WTC11 (cell line): ENCODE measurements at regions not wholly inside any gene's neighbourhood (a gene's known extent, or its start where the extent isn't known, plus 50 kb on each side); places are given as distances from the start of the nearest gene placed in this dataset.
"Not testable (repeated sequence)": the region's sequence is repeated elsewhere in the genome, so short reads cannot be mapped to it uniquely, and the experiment has no call there.

Source experiments
- ATAC-seq: fragments of 200-7000 bp; cut with Tn5 transposase; 2 replicates; pipeline ENCODE4 v1.10.0; 2021; ENCODE audit warnings: mild to moderate bottlenecking, moderate library complexity
- CTCF ChIA-PET: fragments of 300-600 bp; sonication (Branson Sonifier 250); formaldehyde crosslinking; loops from one replicate; lab custom pipeline; 2021; ENCODE audit warnings: antibody characterized with exemption; lab: Charles Lee
- POLR2A ChIA-PET: fragments of 350-600 bp; sonication (Branson Sonifier 250); formaldehyde crosslinking; loops from one replicate; lab custom pipeline; 2021; ENCODE audit warnings: antibody characterized with exemption; lab: Charles Lee
- DNase-seq: peaks from one replicate; pipeline ENCODE4 v3.0.0; 2021; ENCODE audit warnings: low spot score
- H3K27ac Mint-ChIP-seq: 2 replicates; pipeline ENCODE4 v1.8.0; 2021; ENCODE audit warnings: mixed read lengths
- H3K27me3 Mint-ChIP-seq: 2 replicates; pipeline ENCODE4 v1.8.0; 2021; ENCODE audit warnings: low read depth, mild to moderate bottlenecking, moderate library complexity, mixed read lengths
- H3K36me3 Mint-ChIP-seq: 2 replicates; pipeline ENCODE4 v1.8.0; 2021; ENCODE audit warnings: mixed read lengths
- H3K4me1 Mint-ChIP-seq: 2 replicates; pipeline ENCODE4 v1.8.0; 2022; ENCODE audit warnings: mixed read lengths
- H3K4me3 Mint-ChIP-seq: 2 replicates; pipeline ENCODE4 v1.8.0; 2021; ENCODE audit warnings: mild to moderate bottlenecking, moderate library complexity, mixed read lengths
- H3K9me3 Mint-ChIP-seq: 2 replicates; pipeline ENCODE4 v1.8.0; 2021; ENCODE audit warnings: mixed read lengths
- ATF1 ChIP-seq: sonication (generic); formaldehyde crosslinking; IDR thresholded peaks from 2 replicates; pipeline ENCODE4 v1.8.1; 2023; ENCODE audit warnings: mild to moderate bottlenecking, moderate library complexity, missing genetic modification reagents
- ESRRA ChIP-seq: sonication (generic); formaldehyde crosslinking; IDR thresholded peaks from 2 replicates; pipeline ENCODE4 v1.8.1; 2022; ENCODE audit warnings: mild to moderate bottlenecking, missing genetic modification reagents, borderline replicate concordance
- FOXJ3 ChIP-seq: sonication (generic); formaldehyde crosslinking; IDR thresholded peaks from 2 replicates; pipeline ENCODE4 v1.9.0; 2021; ENCODE audit warnings: missing genetic modification reagents, mild to moderate bottlenecking, borderline replicate concordance
- GTF2I ChIP-seq: fragments of 250-450 bp; sonication (Bioruptor Pico); conservative IDR thresholded peaks from 2 replicates; pipeline ENCODE4 v1.4.0; 2021; ENCODE audit warnings: mild to moderate bottlenecking
- JUN ChIP-seq: sonication (generic); formaldehyde crosslinking; IDR thresholded peaks from 2 replicates; pipeline ENCODE4 v1.8.0; 2023; ENCODE audit warnings: mild to moderate bottlenecking, missing genetic modification reagents
- MYBL2 ChIP-seq: sonication (generic); formaldehyde crosslinking; IDR thresholded peaks from 2 replicates; pipeline ENCODE4 v1.8.1; 2023; ENCODE audit warnings: mild to moderate bottlenecking, moderate library complexity, missing genetic modification reagents
- NR1H2 ChIP-seq: sonication (generic); formaldehyde crosslinking; IDR thresholded peaks from 2 replicates; pipeline ENCODE4 v1.9.0; 2021; ENCODE audit warnings: mild to moderate bottlenecking, moderate library complexity, missing genetic modification reagents
- OVOL2 ChIP-seq: fragments of 250-450 bp; sonication (Bioruptor Pico); IDR thresholded peaks from 2 replicates; pipeline ENCODE4 v1.9.0; 2021; ENCODE audit warnings: mild to moderate bottlenecking, borderline replicate concordance
- RORB ChIP-seq: fragments of 250-450 bp; sonication (Bioruptor Pico); IDR thresholded peaks from 2 replicates; pipeline ENCODE4 v1.9.0; 2021; ENCODE audit warnings: mild to moderate bottlenecking
- SMAD4 ChIP-seq: sonication (generic); formaldehyde crosslinking; IDR thresholded peaks from 2 replicates; pipeline ENCODE4 v1.8.0; 2022; ENCODE audit warnings: mild to moderate bottlenecking, missing genetic modification reagents
- TP53 ChIP-seq: sonication (generic); formaldehyde crosslinking; IDR thresholded peaks from 2 replicates; pipeline ENCODE4 v1.8.1; 2023; ENCODE audit warnings: mild to moderate bottlenecking, missing genetic modification reagents
- ZBTB21 ChIP-seq: sonication (generic); formaldehyde crosslinking; IDR thresholded peaks from 2 replicates; pipeline ENCODE4 v1.8.1; 2023; ENCODE audit warnings: mild to moderate bottlenecking, missing genetic modification reagents, borderline replicate concordance
- ZMAT4 ChIP-seq: fragments of 250-450 bp; sonication (Bioruptor Pico); IDR thresholded peaks from 2 replicates; pipeline ENCODE4 v1.9.0; 2021; ENCODE audit warnings: mild to moderate bottlenecking
- ZNF317 ChIP-seq: sonication (generic); formaldehyde crosslinking; IDR thresholded peaks from 2 replicates; pipeline ENCODE4 v1.8.1; 2023; ENCODE audit warnings: low read depth, mild to moderate bottlenecking, moderate library complexity, missing genetic modification reagents, borderline replicate concordance
- ZNF396 ChIP-seq: fragments of 250-450 bp; sonication (Bioruptor Pico); IDR thresholded peaks from 2 replicates; pipeline ENCODE4 v1.8.0; 2021; ENCODE audit warnings: mild to moderate bottlenecking, moderate library complexity, borderline replicate concordance
- ZNF423 ChIP-seq: fragments of 250-450 bp; sonication (Bioruptor Pico); IDR thresholded peaks from 2 replicates; pipeline ENCODE4 v2.1.2; 2022; ENCODE audit warnings: mild to moderate bottlenecking, moderate library complexity
- ZNF671 ChIP-seq: fragments of 250-450 bp; sonication (Bioruptor Pico); IDR thresholded peaks from 2 replicates; pipeline ENCODE4 v1.8.0; 2021; ENCODE audit warnings: mild to moderate bottlenecking
- TF ChIP-seq, protein P1 (sequence below): sonication (generic); formaldehyde crosslinking; IDR thresholded peaks from 2 replicates; pipeline ENCODE4 v1.8.0; 2023; ENCODE audit warnings: missing genetic modification reagents, mild to moderate bottlenecking, borderline replicate concordance
- TF ChIP-seq, protein P2 (sequence below): sonication (generic); formaldehyde crosslinking; IDR thresholded peaks from 2 replicates; pipeline ENCODE4 v1.8.0; 2022; ENCODE audit warnings: mild to moderate bottlenecking, missing genetic modification reagents
- TF ChIP-seq, protein P3 (sequence below): sonication (generic); formaldehyde crosslinking; IDR thresholded peaks from 2 replicates; pipeline ENCODE4 v1.8.1; 2023; ENCODE audit warnings: mild to moderate bottlenecking, missing genetic modification reagents, moderate library complexity

GRCh38 chr16:59826767-59827166 lies 1092.7 kb upstream of the GOT2 start (continued):
- no peak for TF ChIP-seq ZMAT4 (CRISPR knock-in tag)
- no peak for TF ChIP-seq ZNF396
- TF ChIP-seq, protein P1, sequence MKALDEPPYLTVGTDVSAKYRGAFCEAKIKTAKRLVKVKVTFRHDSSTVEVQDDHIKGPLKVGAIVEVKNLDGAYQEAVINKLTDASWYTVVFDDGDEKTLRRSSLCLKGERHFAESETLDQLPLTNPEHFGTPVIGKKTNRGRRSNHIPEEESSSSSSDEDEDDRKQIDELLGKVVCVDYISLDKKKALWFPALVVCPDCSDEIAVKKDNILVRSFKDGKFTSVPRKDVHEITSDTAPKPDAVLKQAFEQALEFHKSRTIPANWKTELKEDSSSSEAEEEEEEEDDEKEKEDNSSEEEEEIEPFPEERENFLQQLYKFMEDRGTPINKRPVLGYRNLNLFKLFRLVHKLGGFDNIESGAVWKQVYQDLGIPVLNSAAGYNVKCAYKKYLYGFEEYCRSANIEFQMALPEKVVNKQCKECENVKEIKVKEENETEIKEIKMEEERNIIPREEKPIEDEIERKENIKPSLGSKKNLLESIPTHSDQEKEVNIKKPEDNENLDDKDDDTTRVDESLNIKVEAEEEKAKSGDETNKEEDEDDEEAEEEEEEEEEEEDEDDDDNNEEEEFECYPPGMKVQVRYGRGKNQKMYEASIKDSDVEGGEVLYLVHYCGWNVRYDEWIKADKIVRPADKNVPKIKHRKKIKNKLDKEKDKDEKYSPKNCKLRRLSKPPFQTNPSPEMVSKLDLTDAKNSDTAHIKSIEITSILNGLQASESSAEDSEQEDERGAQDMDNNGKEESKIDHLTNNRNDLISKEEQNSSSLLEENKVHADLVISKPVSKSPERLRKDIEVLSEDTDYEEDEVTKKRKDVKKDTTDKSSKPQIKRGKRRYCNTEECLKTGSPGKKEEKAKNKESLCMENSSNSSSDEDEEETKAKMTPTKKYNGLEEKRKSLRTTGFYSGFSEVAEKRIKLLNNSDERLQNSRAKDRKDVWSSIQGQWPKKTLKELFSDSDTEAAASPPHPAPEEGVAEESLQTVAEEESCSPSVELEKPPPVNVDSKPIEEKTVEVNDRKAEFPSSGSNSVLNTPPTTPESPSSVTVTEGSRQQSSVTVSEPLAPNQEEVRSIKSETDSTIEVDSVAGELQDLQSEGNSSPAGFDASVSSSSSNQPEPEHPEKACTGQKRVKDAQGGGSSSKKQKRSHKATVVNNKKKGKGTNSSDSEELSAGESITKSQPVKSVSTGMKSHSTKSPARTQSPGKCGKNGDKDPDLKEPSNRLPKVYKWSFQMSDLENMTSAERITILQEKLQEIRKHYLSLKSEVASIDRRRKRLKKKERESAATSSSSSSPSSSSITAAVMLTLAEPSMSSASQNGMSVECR (CRISPR knock-in tag): no peak
- no peak for TF ChIP-seq ZNF423 (CRISPR knock-in tag)
- TF ChIP-seq, protein P2, sequence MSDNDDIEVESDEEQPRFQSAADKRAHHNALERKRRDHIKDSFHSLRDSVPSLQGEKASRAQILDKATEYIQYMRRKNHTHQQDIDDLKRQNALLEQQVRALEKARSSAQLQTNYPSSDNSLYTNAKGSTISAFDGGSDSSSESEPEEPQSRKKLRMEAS: no peak
- no peak for TF ChIP-seq SMAD4 (CRISPR knock-in tag)
- no peak for TF ChIP-seq JUN (CRISPR knock-in tag)
- TF ChIP-seq, all 79 proteins: peak for 0

DNA sequence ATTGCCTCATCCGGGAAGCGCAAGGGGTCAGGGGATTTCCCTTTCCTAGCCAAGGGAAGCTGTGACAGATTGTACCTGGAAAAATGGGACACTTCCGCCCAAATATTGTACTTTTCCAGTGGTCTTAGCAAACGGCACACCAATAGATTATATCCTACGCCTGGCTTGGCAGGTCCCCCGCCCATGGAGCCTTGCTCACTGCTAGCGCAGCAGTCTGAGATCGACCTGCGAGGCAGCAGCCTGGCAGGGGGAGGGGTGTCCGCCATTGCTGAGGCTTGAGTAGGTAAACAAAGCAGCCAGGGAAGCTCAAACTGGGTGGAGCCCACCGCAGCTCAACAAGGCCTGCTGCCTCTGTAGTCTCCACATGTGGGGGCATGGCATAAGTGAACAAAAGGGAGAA lies 1075.4 kb upstream of the GOT2 start:
- POLR2A ChIA-PET: not testable (repeated sequence)

GRCh38 chr16:59783191-59783590 lies 1049.1 kb upstream of the GOT2 start:
- Mint-ChIP-seq H3K27ac (no peak overlapping the region), H3K27me3 (no peaks in the 10 kb centered on the region), H3K4me3 (no peak overlapping the region), H3K4me1 (no peaks in the 10 kb centered on the region), H3K36me3 (peaks cover 9% of the 10 kb centered on the region), H3K9me3 (peaks cover 25% of the 10 kb centered on the region)
- CTCF ChIA-PET: no interaction called here
- POLR2A ChIA-PET: no interaction called here
- ATAC-seq: no peak
- no peak for TF ChIP-seq ZNF317 (CRISPR knock-in tag)
- TF ChIP-seq RORB (CRISPR knock-in tag): no peak
- TF ChIP-seq MYBL2: no peak
- TF ChIP-seq ZBTB21 (CRISPR knock-in tag): no peak
- TF ChIP-seq SMAD4 (CRISPR knock-in tag): no peak
- no peak for TF ChIP-seq OVOL2 (CRISPR knock-in tag)
- no peak for TF ChIP-seq FOXJ3 (CRISPR knock-in tag)
- no peak for TF ChIP-seq ESRRA (CRISPR knock-in tag)
- TF ChIP-seq NR1H2 (CRISPR knock-in tag): no peak
- no peak for TF ChIP-seq ZNF671 (CRISPR knock-in tag)
- TF ChIP-seq GTF2I (CRISPR knock-in tag): no peak
- TF ChIP-seq ATF1 (CRISPR knock-in tag): no peak
- TF ChIP-seq, protein P3, sequence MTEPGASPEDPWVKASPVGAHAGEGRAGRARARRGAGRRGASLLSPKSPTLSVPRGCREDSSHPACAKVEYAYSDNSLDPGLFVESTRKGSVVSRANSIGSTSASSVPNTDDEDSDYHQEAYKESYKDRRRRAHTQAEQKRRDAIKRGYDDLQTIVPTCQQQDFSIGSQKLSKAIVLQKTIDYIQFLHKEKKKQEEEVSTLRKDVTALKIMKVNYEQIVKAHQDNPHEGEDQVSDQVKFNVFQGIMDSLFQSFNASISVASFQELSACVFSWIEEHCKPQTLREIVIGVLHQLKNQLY (CRISPR knock-in tag): no peak
- TF ChIP-seq TP53 (CRISPR knock-in tag): no peak
- DNase-seq: no peak

More for the DNA sequence above, 1075.4 kb upstream of the GOT2 start:
- peak; percentile 8 for DNase-seq
- Mint-ChIP-seq H3K9me3 (peaks cover 41% of the 10 kb centered on the region), H3K36me3 (peaks cover 11% of the 10 kb centered on the region)
- CTCF ChIA-PET, H3K4me1 Mint-ChIP-seq, H3K27me3 Mint-ChIP-seq, H3K4me3 Mint-ChIP-seq, H3K27ac Mint-ChIP-seq, ATAC-seq: not testable (repeated sequence)
